ENCODE measurements at regions not wholly inside any gene's neighbourhood (a gene's known extent, or its start where the extent isn't known, plus 50 kb on each side); places are given as distances from the start of the nearest gene placed in this dataset.

DNA sequence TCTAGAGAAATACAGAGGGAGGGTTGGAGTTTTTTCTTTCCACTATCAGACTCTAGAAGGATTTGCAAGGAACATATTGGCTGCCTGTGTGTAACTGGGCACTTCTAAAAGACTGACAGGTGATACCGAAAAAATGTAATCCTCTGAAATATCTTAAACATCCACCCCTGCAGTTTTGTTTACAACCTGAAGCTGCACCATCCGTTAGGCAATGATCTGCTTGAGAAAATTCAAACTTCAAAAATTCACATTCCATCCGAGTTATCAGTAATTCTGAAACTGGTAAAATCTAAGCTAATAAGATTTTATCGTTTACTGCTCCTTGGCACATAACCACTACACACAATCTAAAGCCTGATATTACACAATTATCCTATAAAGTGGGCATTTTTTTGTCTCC lies 528.6 kb downstream of the FUT8 start:
- TF ChIP-seq, protein P1, sequence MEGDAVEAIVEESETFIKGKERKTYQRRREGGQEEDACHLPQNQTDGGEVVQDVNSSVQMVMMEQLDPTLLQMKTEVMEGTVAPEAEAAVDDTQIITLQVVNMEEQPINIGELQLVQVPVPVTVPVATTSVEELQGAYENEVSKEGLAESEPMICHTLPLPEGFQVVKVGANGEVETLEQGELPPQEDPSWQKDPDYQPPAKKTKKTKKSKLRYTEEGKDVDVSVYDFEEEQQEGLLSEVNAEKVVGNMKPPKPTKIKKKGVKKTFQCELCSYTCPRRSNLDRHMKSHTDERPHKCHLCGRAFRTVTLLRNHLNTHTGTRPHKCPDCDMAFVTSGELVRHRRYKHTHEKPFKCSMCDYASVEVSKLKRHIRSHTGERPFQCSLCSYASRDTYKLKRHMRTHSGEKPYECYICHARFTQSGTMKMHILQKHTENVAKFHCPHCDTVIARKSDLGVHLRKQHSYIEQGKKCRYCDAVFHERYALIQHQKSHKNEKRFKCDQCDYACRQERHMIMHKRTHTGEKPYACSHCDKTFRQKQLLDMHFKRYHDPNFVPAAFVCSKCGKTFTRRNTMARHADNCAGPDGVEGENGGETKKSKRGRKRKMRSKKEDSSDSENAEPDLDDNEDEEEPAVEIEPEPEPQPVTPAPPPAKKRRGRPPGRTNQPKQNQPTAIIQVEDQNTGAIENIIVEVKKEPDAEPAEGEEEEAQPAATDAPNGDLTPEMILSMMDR (IDR thresholded peaks at IDR 0.05) = no peak
- TF ChIP-seq POLR2AphosphoS5 (IDR thresholded peaks at IDR 0.05) (no peak), POLR2A (IDR thresholded peaks at IDR 0.05) (no peak)
